ACC112 (cell line): ENCODE measurements at regions not wholly inside any gene's neighbourhood (a gene's known extent, or its start where the extent isn't known, plus 50 kb on each side); places are given as distances from the start of the nearest gene placed in this dataset.

Experiments
- H2AFZ ChIP-seq: fragments of 200-600 bp; sonication (generic); one replicate; pipeline ENCODE4 v1.6.0; 2017; ENCODE audit warnings: antibody characterized with exemption, low read length; ENCODE audit not compliant: unreplicated experiment
- H3K27ac ChIP-seq: fragments of 200-600 bp; sonication (generic); 2 replicates; pipeline ENCODE4 v1.5.1; 2014; ENCODE audit warnings: low read depth, mild to moderate bottlenecking, antibody characterized with exemption, low read length, moderate library complexity
- H3K27me3 ChIP-seq: fragments of 200-600 bp; sonication (generic); 2 replicates; pipeline ENCODE4 v1.6.1; 2014; ENCODE audit warnings: mild to moderate bottlenecking, antibody characterized with exemption, low read length, moderate library complexity, mixed read lengths; ENCODE audit not compliant: insufficient read depth
- H3K36me3 ChIP-seq: fragments of 200-600 bp; sonication (generic); 2 replicates; pipeline ENCODE4 v1.6.1; 2016; ENCODE audit warnings: mild to moderate bottlenecking, antibody characterized with exemption, low read length, moderate library complexity, mixed read lengths; ENCODE audit not compliant: insufficient read depth
- H3K4me1 ChIP-seq: fragments of 200-600 bp; sonication (generic); one replicate; pipeline ENCODE4 v1.6.1; 2016; ENCODE audit warnings: low read length, mixed read lengths; ENCODE audit not compliant: insufficient read depth, unreplicated experiment, control insufficient read depth
- H3K4me3 ChIP-seq: fragments of 200-600 bp; sonication (generic); 2 replicates; pipeline ENCODE4 v1.5.1; 2014; ENCODE audit warnings: mild to moderate bottlenecking, low read depth, low read length
- H3K79me2 ChIP-seq: fragments of 200-600 bp; sonication (generic); one replicate; pipeline ENCODE4 v1.6.0; 2016; ENCODE audit warnings: low read length; ENCODE audit not compliant: control insufficient read depth, unreplicated experiment, insufficient read depth

- Histone ChIP-seq H3K4me1 (no peaks in the 10 kb centered on the region), H3K36me3 (peaks cover 4% of the 10 kb centered on the region; the same call in 1 of the 2 replicates), H3K79me2 (no peaks in the 10 kb centered on the region), H3K27me3 (no peaks in the 10 kb centered on the region), H3K4me3 (no peak overlapping the region), H2AFZ (no peak overlapping the region), H3K27ac (no peak overlapping the region)
Observed at GRCh38 chr5:13998254-13998653, 53.8 kb upstream of the DNAH5 start.

DNA sequence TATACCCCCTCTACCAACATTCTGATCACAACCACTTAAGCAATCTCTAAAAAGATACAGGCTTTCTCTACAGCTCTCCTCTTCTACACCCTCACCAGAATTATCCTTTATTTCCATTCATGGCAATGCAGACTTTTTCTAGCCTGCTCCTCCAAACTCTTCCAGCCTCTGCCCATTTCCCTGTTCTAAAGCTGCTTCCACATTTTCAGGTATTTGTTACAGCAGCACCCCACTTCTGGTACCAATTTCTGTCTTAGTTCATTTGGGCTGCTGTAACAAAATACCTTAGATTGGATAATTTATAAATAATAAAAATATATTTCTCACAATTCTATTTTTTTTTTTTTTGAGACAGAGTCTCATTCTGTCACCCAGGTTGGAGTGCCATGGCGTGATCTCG lies 53.0 kb upstream of the DNAH5 start:
- Histone ChIP-seq H3K27ac (no peak overlapping the region), H3K79me2 (no peaks in the 10 kb centered on the region), H3K4me3 (no peak overlapping the region), H3K27me3 (no peaks in the 10 kb centered on the region), H3K36me3 (peaks cover 4% of the 10 kb centered on the region; the same call in 1 of the 2 replicates), H3K4me1 (no peaks in the 10 kb centered on the region), H2AFZ (no peak overlapping the region)

- Histone ChIP-seq H3K36me3 (peaks cover 4% of the 10 kb centered on the region; the same call in 1 of the 2 replicates), H3K27me3 (no peaks in the 10 kb centered on the region), H3K27ac (no peak overlapping the region), H3K4me1 (no peaks in the 10 kb centered on the region), H3K79me2 (no peaks in the 10 kb centered on the region), H3K4me3 (no peak overlapping the region), H2AFZ (no peak overlapping the region)
Observed at GRCh38 chr5:13994621-13995253, 50.2 kb upstream of the DNAH5 start.
